GM12875 (cell line): ENCODE measurements at regions not wholly inside any gene's neighbourhood (a gene's known extent, or its start where the extent isn't known, plus 50 kb on each side); places are given as distances from the start of the nearest gene placed in this dataset.

ENCODE experiments used
- H3K4me3 ChIP-seq: one replicate; pipeline ENCODE4 v1.5.1; 2011; ENCODE audit warnings: low read depth, low read length, control low read depth
- TF ChIP-seq, protein P1 (sequence below): IDR thresholded peaks from 2 replicates; pipeline ENCODE4 v1.5.1; 2011; ENCODE audit warnings: low read depth, mild to moderate bottlenecking, control low read depth, inconsistent platforms, low read length, moderate library complexity, borderline replicate concordance; ENCODE audit not compliant: insufficient read depth

DNA sequence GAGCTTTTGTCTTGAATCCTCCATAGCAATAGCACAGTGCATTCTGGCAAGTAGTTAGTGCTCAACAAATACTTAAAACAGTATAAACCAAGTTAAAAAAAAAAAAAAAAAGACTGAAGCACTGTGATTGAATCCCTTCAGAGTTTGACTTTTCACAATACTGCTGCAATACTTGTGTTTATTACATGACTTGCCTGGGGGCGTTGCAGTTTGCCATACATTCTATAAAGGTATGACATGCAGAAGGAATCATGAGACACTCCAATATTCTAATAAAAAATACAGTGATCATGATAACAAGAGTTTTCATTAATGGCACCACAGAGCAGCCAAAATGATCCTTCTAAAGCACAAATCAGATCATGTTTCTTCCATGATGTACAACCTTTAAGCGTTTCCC lies 205.0 kb upstream of the CDKN3 start:
- H3K4me3 ChIP-seq, result no peak overlapping the region
- TF ChIP-seq, protein P1, sequence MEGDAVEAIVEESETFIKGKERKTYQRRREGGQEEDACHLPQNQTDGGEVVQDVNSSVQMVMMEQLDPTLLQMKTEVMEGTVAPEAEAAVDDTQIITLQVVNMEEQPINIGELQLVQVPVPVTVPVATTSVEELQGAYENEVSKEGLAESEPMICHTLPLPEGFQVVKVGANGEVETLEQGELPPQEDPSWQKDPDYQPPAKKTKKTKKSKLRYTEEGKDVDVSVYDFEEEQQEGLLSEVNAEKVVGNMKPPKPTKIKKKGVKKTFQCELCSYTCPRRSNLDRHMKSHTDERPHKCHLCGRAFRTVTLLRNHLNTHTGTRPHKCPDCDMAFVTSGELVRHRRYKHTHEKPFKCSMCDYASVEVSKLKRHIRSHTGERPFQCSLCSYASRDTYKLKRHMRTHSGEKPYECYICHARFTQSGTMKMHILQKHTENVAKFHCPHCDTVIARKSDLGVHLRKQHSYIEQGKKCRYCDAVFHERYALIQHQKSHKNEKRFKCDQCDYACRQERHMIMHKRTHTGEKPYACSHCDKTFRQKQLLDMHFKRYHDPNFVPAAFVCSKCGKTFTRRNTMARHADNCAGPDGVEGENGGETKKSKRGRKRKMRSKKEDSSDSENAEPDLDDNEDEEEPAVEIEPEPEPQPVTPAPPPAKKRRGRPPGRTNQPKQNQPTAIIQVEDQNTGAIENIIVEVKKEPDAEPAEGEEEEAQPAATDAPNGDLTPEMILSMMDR, result no peak

DNA sequence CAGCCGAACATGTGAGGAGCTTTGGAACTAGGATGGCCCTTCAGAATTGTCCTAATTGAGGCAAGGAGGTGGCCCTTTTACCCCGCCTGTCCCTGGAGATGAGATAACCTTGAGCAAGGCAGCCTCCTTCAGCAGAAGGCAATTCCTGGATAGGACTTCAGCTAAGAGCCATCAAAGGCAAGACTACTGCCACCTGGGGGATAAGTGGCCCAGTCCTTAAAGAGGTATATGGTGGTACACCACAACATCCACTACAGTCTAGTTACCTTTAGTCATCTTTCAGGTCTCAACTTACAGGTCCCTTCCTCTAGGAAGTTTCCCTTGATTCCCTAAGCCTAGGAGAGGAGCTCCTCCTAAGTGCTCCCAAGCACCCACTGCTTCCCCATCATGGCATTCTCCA lies 204.2 kb upstream of the CDKN3 start:
- TF ChIP-seq, protein P1, result no peak
- H3K4me3 ChIP-seq, result no peak overlapping the region

DNA sequence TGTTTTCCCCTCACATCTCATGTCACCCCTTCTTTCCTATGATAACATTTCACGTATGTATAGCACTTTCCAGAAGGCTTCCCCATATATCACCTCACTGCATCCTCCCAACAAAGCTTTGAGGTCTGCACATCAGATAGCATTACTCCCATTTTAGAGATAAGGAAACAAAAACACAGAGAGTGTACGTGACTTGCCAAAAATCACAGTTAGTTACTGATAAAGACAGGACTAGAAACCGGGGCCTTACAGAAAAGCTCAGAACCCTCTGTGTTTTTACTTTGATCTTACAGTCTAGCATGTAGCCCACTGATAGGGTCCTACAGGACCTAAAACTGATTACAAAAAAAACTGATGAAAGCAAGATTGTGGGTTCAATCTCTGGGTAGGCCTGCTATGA lies 202.9 kb upstream of the CDKN3 start:
- TF ChIP-seq, protein P1, result no peak
- H3K4me3 ChIP-seq, result no peak overlapping the region

DNA sequence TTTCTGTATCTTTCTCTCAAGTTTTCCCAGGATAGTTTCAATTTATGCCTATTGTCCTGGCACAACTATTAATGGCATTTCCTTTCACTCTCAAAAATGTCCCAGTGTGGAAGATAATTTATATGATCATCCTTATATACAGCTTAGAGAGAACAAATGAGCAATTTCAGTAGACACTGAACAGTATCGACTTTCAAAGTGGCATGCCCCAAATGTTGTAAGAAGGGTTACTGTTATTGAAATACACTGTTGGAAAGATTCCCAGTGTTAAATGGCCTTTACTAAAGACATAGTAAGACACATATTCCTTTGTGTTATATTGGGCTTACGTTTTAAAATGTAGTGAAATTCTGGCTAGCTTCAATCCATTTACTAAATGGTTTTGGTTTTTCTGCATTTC lies 202.3 kb upstream of the CDKN3 start:
- TF ChIP-seq, protein P1, result no peak

DNA sequence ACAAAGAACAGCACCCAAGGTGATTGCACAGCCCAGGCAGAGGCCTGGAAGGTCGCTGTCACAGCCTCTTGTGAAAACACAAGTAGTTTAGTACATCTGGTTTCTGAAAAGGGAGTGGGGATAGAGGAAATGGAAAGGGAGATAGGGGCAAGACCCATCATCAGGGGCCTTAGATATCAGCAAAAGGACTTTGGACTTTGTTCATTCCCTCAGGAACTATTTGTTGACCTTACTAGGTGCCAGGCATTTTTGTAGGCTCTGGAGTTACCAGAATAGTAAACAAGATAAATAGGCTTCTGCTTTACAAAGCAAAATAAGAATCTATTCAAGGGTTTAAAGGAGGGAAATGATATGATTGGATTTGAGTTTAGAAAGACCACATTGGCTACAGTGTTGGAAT lies 199.4 kb upstream of the CDKN3 start:
- no peak overlapping the region for H3K4me3 ChIP-seq
- TF ChIP-seq, protein P1, result no peak

More for the DNA sequence above, 202.3 kb upstream of the CDKN3 start:
- no peak overlapping the region for H3K4me3 ChIP-seq

DNA sequence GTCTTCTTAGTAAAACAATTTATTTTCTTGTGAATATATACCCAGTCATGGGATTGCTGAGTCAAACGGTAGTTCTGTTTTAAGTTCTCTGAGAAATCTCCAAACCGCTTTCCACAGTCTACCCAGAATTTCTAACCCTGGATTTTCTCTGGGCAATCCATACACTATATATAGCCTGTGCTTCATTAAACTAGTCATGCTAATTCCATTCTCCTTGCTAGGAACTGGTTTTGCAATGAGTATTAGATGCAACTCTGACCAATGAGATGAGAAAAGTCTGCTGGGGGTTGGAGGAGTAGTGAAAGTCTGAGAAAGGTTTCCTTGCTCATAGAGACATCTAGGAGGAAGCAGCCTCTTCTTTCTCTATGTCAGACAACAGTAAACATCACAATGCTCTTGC lies 196.1 kb upstream of the CDKN3 start:
- H3K4me3 ChIP-seq, result no peak overlapping the region
- TF ChIP-seq, protein P1, result no peak

DNA sequence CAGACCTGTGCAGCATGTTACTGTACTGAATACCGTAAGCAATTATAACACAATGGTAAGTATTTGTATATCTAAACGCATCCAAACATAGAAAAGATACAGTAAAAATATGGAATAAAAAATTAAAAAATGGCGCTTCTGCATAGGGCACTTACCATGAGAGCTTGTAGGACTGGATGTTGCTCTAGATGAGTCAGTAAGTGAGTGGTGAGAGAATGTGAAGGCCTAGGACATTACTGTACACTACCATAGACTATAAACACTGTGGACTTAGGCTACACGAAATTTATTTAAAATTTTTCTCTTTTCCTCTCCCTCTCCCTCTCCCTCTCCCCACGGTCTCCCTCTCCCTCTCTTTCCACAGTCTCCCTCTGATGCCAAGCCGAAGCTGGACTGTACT lies 194.5 kb upstream of the CDKN3 start:
- TF ChIP-seq, protein P1, result no peak
- no peak overlapping the region for H3K4me3 ChIP-seq
